GM18502 (cell line): ENCODE measurements at regions not wholly inside any gene's neighbourhood (a gene's known extent, or its start where the extent isn't known, plus 50 kb on each side); places are given as distances from the start of the nearest gene placed in this dataset.

Source experiments
- ATAC-seq: cut with Tn5 transposase; IDR thresholded peaks from one replicate; pipeline ENCODE4 v1.9.1; 2021; ENCODE audit warnings: mild to moderate bottlenecking; ENCODE audit not compliant: unreplicated experiment, poor library complexity

DNA sequence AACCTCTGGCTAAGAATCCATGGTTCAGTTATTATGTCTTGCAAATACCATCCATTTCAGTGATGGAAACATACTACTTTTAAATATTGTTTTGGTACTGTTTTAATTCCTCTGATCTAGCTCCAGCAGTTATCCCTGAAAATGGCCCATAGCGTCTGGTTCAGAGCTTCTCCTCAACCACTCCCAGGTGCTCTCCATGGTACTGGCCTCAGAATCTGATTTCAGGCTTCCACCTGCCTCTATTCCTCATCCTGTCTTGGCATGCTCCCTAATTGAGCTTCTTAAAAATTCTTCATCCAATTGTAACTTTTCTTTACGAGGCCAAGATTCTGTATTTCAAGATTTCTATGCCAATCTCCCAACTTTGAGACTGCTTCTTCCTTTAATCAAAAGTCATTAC, 236.3 kb downstream of the HTR7 start:
- ATAC-seq = no peak

DNA sequence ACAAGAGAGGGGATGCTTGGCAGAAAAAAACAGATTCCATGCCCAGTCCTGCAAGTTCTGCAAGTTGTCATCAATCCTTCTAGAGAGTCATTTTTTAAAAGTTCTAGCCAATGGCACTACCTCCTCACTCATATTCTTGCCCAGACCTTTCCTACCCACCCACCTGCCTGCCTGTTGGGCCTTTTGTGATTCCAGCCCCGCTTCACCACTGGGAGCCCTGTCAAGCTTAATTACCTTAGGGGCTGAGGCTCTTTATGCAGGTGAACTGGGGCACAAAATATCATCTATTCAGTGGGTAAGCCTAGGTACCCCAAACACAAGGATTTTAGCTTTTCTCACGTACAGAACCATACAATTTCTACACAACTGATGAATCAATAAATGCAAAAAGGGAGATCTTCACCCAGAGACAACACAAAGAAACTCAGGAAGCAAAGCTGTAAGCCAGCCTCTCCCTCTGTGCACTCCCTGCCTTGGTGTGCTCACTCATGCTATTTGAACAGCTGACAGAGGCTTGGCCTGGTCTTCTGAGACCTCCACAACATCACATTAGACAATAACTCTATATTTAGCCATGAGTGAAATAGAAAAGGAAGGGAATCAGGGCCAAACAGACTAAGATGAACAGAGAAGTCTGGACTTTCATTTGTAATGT, 222.6 kb downstream of the HTR7 start:
- ATAC-seq = no peak

DNA sequence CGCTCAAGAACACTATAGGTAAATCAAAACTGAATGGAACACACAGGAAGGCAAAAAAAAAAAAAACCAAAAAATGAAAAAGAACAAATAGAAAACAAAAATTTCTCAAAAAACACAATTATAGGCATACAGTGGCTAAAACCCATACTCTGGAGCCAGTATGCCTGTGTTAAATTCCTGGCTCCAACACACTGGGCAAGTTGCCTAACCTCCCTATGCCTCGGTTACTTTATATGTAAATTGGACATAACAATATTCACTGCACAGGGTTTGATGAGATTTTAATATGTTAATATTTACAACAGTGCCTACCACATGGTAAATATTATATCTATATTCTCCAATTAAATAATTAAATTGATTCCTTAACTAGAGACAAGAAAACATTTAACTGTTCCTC, 217.1 kb downstream of the HTR7 start:
- ATAC-seq = no peak

DNA sequence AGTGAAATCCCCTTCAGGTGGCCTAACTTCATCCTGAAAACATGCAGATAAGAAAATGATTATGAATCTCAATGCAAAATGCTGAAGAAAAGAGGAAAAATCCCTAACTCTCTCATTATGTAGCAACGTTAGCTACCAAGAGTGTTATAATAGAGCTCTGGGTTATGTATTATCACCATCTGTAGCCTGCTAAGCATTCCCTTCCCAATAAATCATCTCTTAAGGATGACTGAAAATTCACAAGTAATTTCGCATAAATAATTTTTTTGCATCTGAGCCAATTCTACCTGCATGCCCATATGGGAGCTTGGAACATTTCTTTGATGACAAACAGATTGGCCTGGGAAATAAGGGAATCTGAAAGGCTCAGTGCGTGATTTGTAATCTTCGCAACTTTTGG, 216.1 kb downstream of the HTR7 start:
- ATAC-seq = no peak

DNA sequence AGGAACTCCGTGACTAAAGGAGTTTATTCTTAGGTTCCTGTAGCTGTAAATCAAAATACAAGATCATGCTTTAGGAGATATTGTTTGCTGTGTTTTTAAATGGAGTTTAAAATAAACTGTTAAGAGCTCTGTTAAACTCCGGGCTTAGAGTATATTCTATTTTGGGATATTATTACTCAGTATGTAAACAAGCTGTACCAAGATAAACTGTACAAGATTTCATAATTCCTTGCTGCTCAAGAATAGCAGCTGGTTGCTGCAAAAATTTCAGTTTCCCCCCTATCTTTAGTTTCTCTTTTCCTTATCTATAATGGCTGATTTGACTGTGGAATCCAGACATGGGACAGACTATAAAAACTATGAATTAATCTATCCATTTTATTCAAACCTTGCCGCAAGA, 215.7 kb downstream of the HTR7 start:
- no peak for ATAC-seq

- ATAC-seq = no peak
Measured at GRCh38 chr10:90642650-90643049, 215.2 kb downstream of the HTR7 start.

- ATAC-seq = no peak
Measured at GRCh38 chr10:90644165-90644564, 213.7 kb downstream of the HTR7 start.

DNA sequence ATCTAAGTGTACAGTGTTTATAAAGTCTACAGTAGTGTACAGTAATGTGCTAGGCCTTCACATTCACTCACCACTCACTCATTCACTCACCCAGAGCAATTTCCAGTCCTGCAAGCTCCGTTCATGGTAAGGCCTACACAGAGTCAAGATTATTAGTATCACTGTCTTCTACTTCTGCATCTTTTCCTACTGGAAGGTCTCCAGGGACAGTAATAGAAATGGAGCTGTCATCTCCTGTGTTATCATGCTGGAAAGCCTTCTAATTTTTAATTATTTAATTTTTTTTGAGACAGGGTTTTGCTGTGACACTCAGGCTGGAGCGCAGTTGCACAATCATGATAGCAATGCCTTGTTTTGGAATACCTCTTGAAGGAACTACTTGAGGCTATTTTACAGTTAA, 207.0 kb downstream of the HTR7 start:
- ATAC-seq = no peak

GRCh38 chr10:90652519-90652918, 205.3 kb downstream of the HTR7 start:
- no peak for ATAC-seq

GRCh38 chr10:90658791-90659190, 199.0 kb downstream of the HTR7 start:
- ATAC-seq = no peak

DNA sequence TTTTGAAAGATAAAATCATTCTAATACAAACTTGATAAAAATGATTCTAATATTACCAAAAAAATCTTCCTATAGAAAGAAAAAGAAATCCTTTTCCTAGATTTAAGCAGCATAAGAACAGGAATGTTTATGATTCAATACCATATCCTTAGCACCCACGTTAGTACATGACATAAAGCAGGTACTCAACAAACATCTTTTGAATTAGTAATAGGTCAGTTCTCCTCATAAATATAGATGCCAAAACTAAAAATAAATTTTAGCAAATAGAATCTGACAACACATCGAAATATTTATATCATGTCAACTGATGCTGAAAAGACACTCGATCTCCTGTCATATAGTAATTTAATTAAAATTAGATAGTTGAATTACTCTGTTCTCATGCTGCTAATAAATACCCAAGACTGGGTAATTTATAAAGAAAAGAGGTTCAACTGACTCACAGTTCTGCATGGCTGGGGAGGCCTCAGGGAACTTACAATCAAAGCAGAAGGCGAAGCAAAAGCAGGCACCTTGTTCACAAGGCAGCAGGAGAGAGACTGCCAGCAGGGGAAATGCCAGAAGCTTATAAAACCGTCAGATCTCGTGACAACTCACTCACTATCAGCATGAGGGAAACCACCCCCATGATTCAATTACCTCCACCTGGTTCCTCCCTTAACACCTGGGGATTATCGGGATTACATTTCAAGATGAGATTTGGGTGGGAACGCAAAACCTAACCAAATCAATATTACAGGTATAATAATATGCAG, 191.8 kb downstream of the HTR7 start:
- no peak for ATAC-seq

DNA sequence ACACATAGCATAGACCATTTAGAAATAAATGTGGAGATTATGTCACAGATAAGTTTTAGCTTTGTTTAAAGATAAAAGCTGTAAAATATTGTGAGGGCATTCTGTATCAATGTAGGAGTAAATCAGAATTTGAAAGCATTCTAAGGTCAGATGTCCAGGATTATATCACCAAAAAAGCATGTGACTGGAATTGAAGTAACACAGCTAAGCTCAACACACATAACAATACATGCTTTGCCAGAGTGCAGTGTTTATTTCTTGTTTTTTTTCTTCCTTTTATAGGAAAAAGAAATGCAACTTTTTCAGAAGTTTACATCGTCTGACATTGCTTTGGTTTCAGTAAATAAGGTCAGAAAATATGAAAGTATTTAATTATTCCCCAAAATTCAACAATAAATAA, 183.4 kb downstream of the HTR7 start:
- ATAC-seq = no peak

GRCh38 chr10:90674928-90675327, 182.9 kb downstream of the HTR7 start:
- no peak for ATAC-seq

- no peak for ATAC-seq
Measured at GRCh38 chr10:90675621-90676020, 182.2 kb downstream of the HTR7 start.
